ENCODE measurements at regions not wholly inside any gene's neighbourhood (a gene's known extent, or its start where the extent isn't known, plus 50 kb on each side); places are given as distances from the start of the nearest gene placed in this dataset.
"Not testable (repeated sequence)": the region's sequence is repeated elsewhere in the genome, so short reads cannot be mapped to it uniquely, and the experiment has no call there.

DNA sequence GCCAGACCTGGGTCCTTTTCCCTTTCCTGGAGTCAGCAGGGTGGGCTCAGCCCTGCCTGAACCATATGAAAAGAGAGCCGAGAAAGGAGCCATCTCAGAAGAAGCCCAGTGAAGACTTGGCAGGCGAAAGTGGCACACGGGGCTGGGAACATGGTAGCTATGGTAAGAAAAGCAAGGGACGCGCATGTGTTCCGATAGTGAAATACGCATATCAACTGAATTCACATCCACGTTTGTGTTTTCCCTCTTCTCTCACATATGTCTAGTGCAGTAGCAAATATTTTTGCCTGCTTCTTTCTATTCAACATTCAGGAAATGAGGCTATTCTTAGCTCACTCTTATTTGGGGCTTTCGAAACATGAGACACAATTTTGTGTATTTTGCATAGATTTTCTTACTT, 54.1 kb upstream of the PEG3 start:
- ChIA-PET CTCF (no interaction called here), POLR2A (no interaction called here)

GRCh38 chr19:56896095-56896494, 55.6 kb upstream of the PEG3 start:
- Mint-ChIP-seq H3K9me3 (ENCODE audit: insufficient read depth) (peaks cover 21% of the 10 kb centered on the region), H3K27ac (no peak overlapping the region), H3K27me3 (ENCODE audit: low read depth) (no peaks in the 10 kb centered on the region), H3K36me3 (ENCODE audit: low read depth) (no peaks in the 10 kb centered on the region), H3K4me1 (ENCODE audit: low read depth) (no peaks in the 10 kb centered on the region), H3K4me3 (no peak overlapping the region)
- ATAC-seq (no peak), DNase-seq (no peak)
- ChIA-PET POLR2A (no interaction called here), CTCF (no interaction called here)

More for the DNA sequence above, 54.1 kb upstream of the PEG3 start:
- H3K27me3 Mint-ChIP-seq (ENCODE audit: low read depth), result no peaks in the 10 kb centered on the region
- H3K4me3 Mint-ChIP-seq, result no peak overlapping the region
- ATAC-seq (no peak), DNase-seq (no peak)
- H3K27ac Mint-ChIP-seq, result no peak overlapping the region
- peaks cover 25% of the 10 kb centered on the region for H3K9me3 Mint-ChIP-seq (ENCODE audit: insufficient read depth)
- H3K36me3 Mint-ChIP-seq (ENCODE audit: low read depth), result no peaks in the 10 kb centered on the region
- H3K4me1 Mint-ChIP-seq (ENCODE audit: low read depth), result no peaks in the 10 kb centered on the region

DNA sequence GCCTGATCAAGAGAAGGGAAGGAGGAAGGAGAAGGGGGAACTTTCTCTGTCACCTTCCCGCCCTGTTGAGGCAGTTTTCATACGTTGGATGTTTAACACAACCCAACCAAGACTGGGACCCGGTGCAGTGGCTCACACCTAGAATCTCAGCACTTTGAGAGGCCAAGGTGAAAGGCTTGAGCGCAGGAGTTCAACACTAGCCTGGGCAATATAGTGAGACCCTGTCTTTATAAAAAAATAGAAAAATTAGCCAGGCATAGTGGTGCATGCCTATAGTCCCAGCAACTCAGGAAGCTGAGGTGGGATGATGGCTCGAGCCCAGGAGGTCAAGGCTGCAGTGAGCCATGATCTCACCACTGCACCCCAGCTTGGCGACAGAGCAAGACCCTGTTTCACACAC, 59.4 kb upstream of the PEG3 start:
- ATAC-seq (no peak), DNase-seq (no peak)
- H3K9me3 Mint-ChIP-seq (ENCODE audit: insufficient read depth), result peaks cover 16% of the 10 kb centered on the region
- no peaks in the 10 kb centered on the region for H3K36me3 Mint-ChIP-seq (ENCODE audit: low read depth)
- H3K4me1 Mint-ChIP-seq (ENCODE audit: low read depth), result no peaks in the 10 kb centered on the region
- ChIA-PET POLR2A (no interaction called here), CTCF (no interaction called here)
- no peaks in the 10 kb centered on the region for H3K27me3 Mint-ChIP-seq (ENCODE audit: low read depth)
- no peak overlapping the region for H3K4me3 Mint-ChIP-seq
- H3K27ac Mint-ChIP-seq, result no peak overlapping the region

DNA sequence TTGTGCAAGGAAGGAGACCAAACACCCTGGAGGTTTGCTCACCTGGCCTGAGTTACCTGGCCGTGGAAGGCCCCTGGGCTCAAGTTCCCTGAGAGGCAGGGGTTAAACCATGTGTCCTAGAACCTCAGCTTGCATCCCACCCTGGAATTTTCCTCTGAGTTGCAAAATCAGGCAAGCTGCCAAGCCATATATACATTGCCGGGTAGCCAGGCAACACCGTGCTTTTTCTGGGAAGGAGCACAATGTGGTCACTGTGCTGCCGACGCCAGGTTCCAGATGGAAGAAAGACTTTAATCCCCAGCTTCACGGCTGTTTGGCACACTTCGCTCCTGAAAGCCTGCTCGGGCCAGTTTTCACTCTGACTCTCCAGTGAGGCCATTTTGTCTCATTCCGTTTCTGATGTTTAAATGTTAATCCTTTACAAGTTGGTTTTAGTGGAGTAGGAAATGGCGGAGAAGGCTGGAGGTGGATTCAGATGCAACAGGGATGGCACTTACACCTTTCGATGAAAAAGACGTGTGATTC, 60.1 kb upstream of the PEG3 start:
- ChIA-PET POLR2A (no interaction called here), CTCF (no interaction called here)
- H3K9me3 Mint-ChIP-seq (ENCODE audit: insufficient read depth), result peaks cover 18% of the 10 kb centered on the region
- no peak overlapping the region for H3K27ac Mint-ChIP-seq
- ATAC-seq (no peak), DNase-seq (no peak)
- H3K36me3 Mint-ChIP-seq (ENCODE audit: low read depth), result no peaks in the 10 kb centered on the region
- no peak overlapping the region for H3K4me3 Mint-ChIP-seq
- no peaks in the 10 kb centered on the region for H3K27me3 Mint-ChIP-seq (ENCODE audit: low read depth)
- no peaks in the 10 kb centered on the region for H3K4me1 Mint-ChIP-seq (ENCODE audit: low read depth)

- POLR2A ChIA-PET, result no interaction called here
- Mint-ChIP-seq H3K27ac (no peak overlapping the region), H3K9me3 (ENCODE audit: insufficient read depth) (peaks cover 23% of the 10 kb centered on the region), H3K4me1 (ENCODE audit: low read depth) (no peaks in the 10 kb centered on the region), H3K27me3 (ENCODE audit: low read depth) (no peaks in the 10 kb centered on the region), H3K36me3 (ENCODE audit: low read depth) (no peaks in the 10 kb centered on the region), H3K4me3 (no peak overlapping the region)
- CTCF ChIA-PET, result no interaction called here
- ATAC-seq (no peak), DNase-seq (no peak)
Observed at GRCh38 chr19:56905631-56906150, 65.2 kb upstream of the PEG3 start.

DNA sequence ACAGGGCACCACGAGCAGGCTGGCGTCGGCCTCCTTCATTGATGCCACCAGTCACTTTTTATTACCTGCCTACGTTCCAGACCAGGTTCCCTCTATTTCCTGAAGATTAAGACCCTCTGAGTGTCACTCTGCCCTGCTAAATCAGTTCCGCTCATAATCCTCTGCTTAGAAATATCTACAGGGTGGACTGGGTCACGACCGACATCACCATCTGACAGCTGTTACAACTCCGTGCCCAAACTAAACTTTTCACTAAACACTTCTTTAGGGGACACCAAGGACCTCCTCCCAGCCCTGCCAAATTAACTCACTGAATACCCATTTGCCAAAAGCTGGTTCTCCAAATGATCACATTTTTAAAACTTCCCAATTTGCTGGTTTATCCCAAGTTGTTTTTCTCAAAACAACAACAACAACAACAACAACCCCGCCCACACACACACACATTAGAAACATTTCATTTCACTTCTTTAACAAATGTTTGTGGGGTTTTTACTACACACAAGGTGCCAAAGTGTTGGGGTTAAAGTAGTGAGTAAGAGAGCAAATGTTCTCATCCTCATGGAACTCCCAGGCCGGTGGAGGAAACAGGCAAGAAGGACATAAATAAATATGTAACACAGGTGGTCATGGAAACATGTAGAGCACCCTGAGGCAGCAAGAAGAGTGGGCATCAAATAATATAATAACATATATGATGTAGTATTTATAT, 72.0 kb upstream of the PEG3 start:
- no peaks in the 10 kb centered on the region for H3K36me3 Mint-ChIP-seq (ENCODE audit: low read depth)
- H3K27ac Mint-ChIP-seq, result no peak overlapping the region
- H3K9me3 Mint-ChIP-seq (ENCODE audit: insufficient read depth), result peaks cover 22% of the 10 kb centered on the region
- DNase-seq (no peak), ATAC-seq (no peak)
- H3K4me1 Mint-ChIP-seq (ENCODE audit: low read depth), result no peaks in the 10 kb centered on the region
- CTCF ChIA-PET, result no interaction called here
- H3K4me3 Mint-ChIP-seq, result no peak overlapping the region
- POLR2A ChIA-PET, result no interaction called here
- no peaks in the 10 kb centered on the region for H3K27me3 Mint-ChIP-seq (ENCODE audit: low read depth)

DNA sequence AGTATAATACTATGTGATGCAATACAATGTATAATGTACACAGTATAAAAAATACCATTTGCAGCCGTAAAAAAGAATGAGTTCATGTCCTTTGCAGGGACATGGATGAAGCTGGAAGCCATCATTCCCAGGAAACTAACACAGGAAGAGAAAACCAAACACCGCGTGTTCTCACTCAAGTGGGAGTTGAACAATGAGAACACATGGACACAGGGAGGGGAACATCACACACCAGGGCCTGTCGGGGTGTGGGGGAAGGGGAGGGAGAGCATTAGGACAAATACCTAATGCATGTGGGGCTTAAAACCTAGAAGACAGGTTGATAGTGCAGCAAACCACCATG, 72.6 kb upstream of the PEG3 start:
- H3K36me3 Mint-ChIP-seq (ENCODE audit: low read depth); H3K4me3 Mint-ChIP-seq; H3K27ac Mint-ChIP-seq; POLR2A ChIA-PET; DNase-seq; H3K27me3 Mint-ChIP-seq (ENCODE audit: low read depth); ATAC-seq; H3K4me1 Mint-ChIP-seq (ENCODE audit: low read depth); CTCF ChIA-PET: not testable (repeated sequence)
- peaks cover 22% of the 10 kb centered on the region for H3K9me3 Mint-ChIP-seq (ENCODE audit: insufficient read depth)

- ChIA-PET POLR2A (no interaction called here), CTCF (no interaction called here)
- Mint-ChIP-seq H3K9me3 (ENCODE audit: insufficient read depth) (peaks cover 32% of the 10 kb centered on the region), H3K4me3 (no peak overlapping the region), H3K4me1 (ENCODE audit: low read depth) (no peaks in the 10 kb centered on the region), H3K27me3 (ENCODE audit: low read depth) (no peaks in the 10 kb centered on the region), H3K36me3 (ENCODE audit: low read depth) (no peaks in the 10 kb centered on the region), H3K27ac (no peak overlapping the region)
- DNase-seq, result no peak
- ATAC-seq, result no peak
Observed at GRCh38 chr19:56916528-56916927, 76.0 kb upstream of the PEG3 start.

DNA sequence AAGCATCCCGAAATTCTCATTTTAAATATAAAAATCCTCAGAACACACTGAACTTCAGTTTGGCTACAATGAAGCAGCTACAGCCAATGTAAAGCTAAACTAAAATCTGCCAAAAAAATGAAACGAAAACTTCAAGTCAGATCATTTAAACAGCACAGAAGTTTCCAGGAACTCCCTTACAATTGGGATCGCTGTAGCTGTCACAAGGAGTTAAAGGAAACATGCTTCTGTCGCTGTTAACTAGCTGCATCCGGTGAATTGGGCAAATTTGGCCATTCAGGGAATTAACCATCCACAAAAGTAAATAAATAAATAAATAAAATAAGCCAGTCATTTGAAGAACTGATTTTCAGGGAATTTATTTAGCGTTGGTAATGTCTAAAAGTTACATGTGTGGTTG, 77.0 kb upstream of the PEG3 start:
- Mint-ChIP-seq H3K27ac (no peak overlapping the region), H3K9me3 (ENCODE audit: insufficient read depth) (peaks cover 27% of the 10 kb centered on the region), H3K36me3 (ENCODE audit: low read depth) (no peaks in the 10 kb centered on the region), H3K4me1 (ENCODE audit: low read depth) (no peaks in the 10 kb centered on the region), H3K27me3 (ENCODE audit: low read depth) (no peaks in the 10 kb centered on the region), H3K4me3 (no peak overlapping the region)
- ATAC-seq (no peak), DNase-seq (no peak)
- POLR2A ChIA-PET, result no interaction called here
- CTCF ChIA-PET, result no interaction called here

GRCh38 chr19:56917998-56918397, 77.5 kb upstream of the PEG3 start:
- no peak overlapping the region for H3K27ac Mint-ChIP-seq
- ChIA-PET CTCF (no interaction called here), POLR2A (no interaction called here)
- peaks cover 24% of the 10 kb centered on the region for H3K9me3 Mint-ChIP-seq (ENCODE audit: insufficient read depth)
- no peaks in the 10 kb centered on the region for H3K4me1 Mint-ChIP-seq (ENCODE audit: low read depth)
- H3K27me3 Mint-ChIP-seq (ENCODE audit: low read depth), result no peaks in the 10 kb centered on the region
- ATAC-seq (no peak), DNase-seq (no peak)
- H3K36me3 Mint-ChIP-seq (ENCODE audit: low read depth), result no peaks in the 10 kb centered on the region
- no peak overlapping the region for H3K4me3 Mint-ChIP-seq

GRCh38 chr19:56918682-56919307, 78.3 kb upstream of the PEG3 start:
- CTCF ChIA-PET, result no interaction called here
- H3K36me3 Mint-ChIP-seq (ENCODE audit: low read depth), result no peaks in the 10 kb centered on the region
- POLR2A ChIA-PET, result no interaction called here
- ATAC-seq (no peak), DNase-seq (no peak)
- no peak overlapping the region for H3K4me3 Mint-ChIP-seq
- no peak overlapping the region for H3K27ac Mint-ChIP-seq
- H3K4me1 Mint-ChIP-seq (ENCODE audit: low read depth), result no peaks in the 10 kb centered on the region
- H3K9me3 Mint-ChIP-seq (ENCODE audit: insufficient read depth), result peaks cover 31% of the 10 kb centered on the region
- H3K27me3 Mint-ChIP-seq (ENCODE audit: low read depth), result no peaks in the 10 kb centered on the region

GRCh38 chr19:56919308-56919995, 78.9 kb upstream of the PEG3 start:
- CTCF ChIA-PET, result no interaction called here
- no peak for DNase-seq
- Mint-ChIP-seq H3K36me3 (ENCODE audit: low read depth) (no peaks in the 10 kb centered on the region), H3K4me3 (no peak overlapping the region), H3K27me3 (ENCODE audit: low read depth) (no peaks in the 10 kb centered on the region), H3K4me1 (ENCODE audit: low read depth) (no peaks in the 10 kb centered on the region), H3K9me3 (ENCODE audit: insufficient read depth) (peaks cover 35% of the 10 kb centered on the region), H3K27ac (no peak overlapping the region)
- ATAC-seq, result no peak
- POLR2A ChIA-PET, result no interaction called here

Measured in activated CD8-positive, alpha-beta T cell treated with anti-CD3 and anti-CD28 coated beads, Interleukin-2, amount 10 ng/mL, durations not matched to agents 7 days and 5 days (primary cell).